ENCODE measurements at regions not wholly inside any gene's neighbourhood (a gene's known extent, or its start where the extent isn't known, plus 50 kb on each side); places are given as distances from the start of the nearest gene placed in this dataset.

- DNase-seq (ENCODE audit: extremely low read depth in 1 of 11, low read depth in 9 of 11, low spot score in 4 of 11) = no peak
These were observed 543.5 kb downstream of the LMO4 start for GRCh38 chr1:87872189-87872588.

- no peak for DNase-seq (ENCODE audit: extremely low read depth in 1 of 11, low read depth in 9 of 11, low spot score in 4 of 11)
These were observed 544.0 kb downstream of the LMO4 start for GRCh38 chr1:87872692-87873091.

GRCh38 chr1:87878873-87879272 is 550.2 kb downstream of the LMO4 start:
- no peak for DNase-seq (ENCODE audit: extremely low read depth in 1 of 11, low read depth in 9 of 11, low spot score in 4 of 11)

GRCh38 chr1:87880098-87880760 is 551.5 kb downstream of the LMO4 start:
- no peak for DNase-seq (ENCODE audit: extremely low read depth in 1 of 11, low read depth in 9 of 11, low spot score in 4 of 11)

- no peak for DNase-seq (ENCODE audit: extremely low read depth in 1 of 11, low read depth in 9 of 11, low spot score in 4 of 11)
These were observed 552.1 kb downstream of the LMO4 start for GRCh38 chr1:87880764-87881163.

GRCh38 chr1:87883906-87884305 is 555.2 kb downstream of the LMO4 start:
- DNase-seq (ENCODE audit: extremely low read depth in 1 of 11, low read depth in 9 of 11, low spot score in 4 of 11) = no peak

GRCh38 chr1:87884581-87884980 is 555.9 kb downstream of the LMO4 start:
- DNase-seq (ENCODE audit: extremely low read depth in 1 of 11, low read depth in 9 of 11, low spot score in 4 of 11) = no peak

- DNase-seq (ENCODE audit: extremely low read depth in 1 of 11, low read depth in 9 of 11, low spot score in 4 of 11) = no peak
These were observed 556.8 kb downstream of the LMO4 start for GRCh38 chr1:87885278-87886025.

- no peak for DNase-seq (ENCODE audit: extremely low read depth in 1 of 11, low read depth in 9 of 11, low spot score in 4 of 11)
These were observed 558.4 kb downstream of the LMO4 start for GRCh38 chr1:87887100-87887499.

GRCh38 chr1:87888446-87888845 is 559.8 kb downstream of the LMO4 start:
- DNase-seq (ENCODE audit: extremely low read depth in 1 of 11, low read depth in 9 of 11, low spot score in 4 of 11) = no peak

GRCh38 chr1:87894062-87894461 is 565.4 kb downstream of the LMO4 start:
- DNase-seq (ENCODE audit: extremely low read depth in 1 of 11, low read depth in 9 of 11, low spot score in 4 of 11) = no peak

GRCh38 chr1:87897481-87897880 is 568.8 kb downstream of the LMO4 start:
- DNase-seq (ENCODE audit: extremely low read depth in 1 of 11, low read depth in 9 of 11, low spot score in 4 of 11) = no peak

GRCh38 chr1:87898431-87898830 is 569.8 kb downstream of the LMO4 start:
- DNase-seq (ENCODE audit: extremely low read depth in 1 of 11, low read depth in 9 of 11, low spot score in 4 of 11) = no peak

GRCh38 chr1:87899017-87899416 is 570.3 kb downstream of the LMO4 start:
- DNase-seq (ENCODE audit: extremely low read depth in 1 of 11, low read depth in 9 of 11, low spot score in 4 of 11) = no peak

- no peak for DNase-seq (ENCODE audit: extremely low read depth in 1 of 11, low read depth in 9 of 11, low spot score in 4 of 11)
These were observed 571.1 kb downstream of the LMO4 start for GRCh38 chr1:87899746-87900145.

- DNase-seq (ENCODE audit: extremely low read depth in 1 of 11, low read depth in 9 of 11, low spot score in 4 of 11) = peak in 9 of 11 donors; percentile 44 to 81 (median 66)
These were observed 574.1 kb downstream of the LMO4 start for GRCh38 chr1:87902830-87903229.

GRCh38 chr1:87903242-87903641 is 574.6 kb downstream of the LMO4 start:
- no peak for DNase-seq (ENCODE audit: extremely low read depth in 1 of 11, low read depth in 9 of 11, low spot score in 4 of 11)

- no peak for DNase-seq (ENCODE audit: extremely low read depth in 1 of 11, low read depth in 9 of 11, low spot score in 4 of 11)
These were observed 576.0 kb downstream of the LMO4 start for GRCh38 chr1:87904651-87905050.

GRCh38 chr1:87905651-87906050 is 577.0 kb downstream of the LMO4 start:
- no peak for DNase-seq (ENCODE audit: extremely low read depth in 1 of 11, low read depth in 9 of 11, low spot score in 4 of 11)

- DNase-seq (ENCODE audit: extremely low read depth in 1 of 11, low read depth in 9 of 11, low spot score in 4 of 11) = no peak
These were observed 577.4 kb downstream of the LMO4 start for GRCh38 chr1:87906078-87906477.

GRCh38 chr1:87913361-87913760 is 584.7 kb downstream of the LMO4 start:
- no peak for DNase-seq (ENCODE audit: extremely low read depth in 1 of 11, low read depth in 9 of 11, low spot score in 4 of 11)

Data from renal cortex interstitium (tissue), 11 donors.